HL-60 (cell line): ENCODE measurements at regions not wholly inside any gene's neighbourhood (a gene's known extent, or its start where the extent isn't known, plus 50 kb on each side); places are given as distances from the start of the nearest gene placed in this dataset.

Source experiments
- DNase-seq, 2 experiments: peaks; one replicate each; pipeline ENCODE4 v3.0.0-alpha.2; 2010 to 2020; ENCODE audit warnings: low read depth in 1 of 2, low spot score in 1 of 2
- H3K27ac ChIP-seq: fragments of 250-450 bp; sonication (Bioruptor Pico); replicated peaks from 2 replicates; pipeline ENCODE4 v1.5.1; 2020; ENCODE audit warnings: mild to moderate bottlenecking, moderate library complexity
- H3K27me3 ChIP-seq: fragments of 250-450 bp; sonication (Bioruptor Pico); 2 replicates; pipeline ENCODE4 v1.5.1; 2021; ENCODE audit warnings: mild to moderate bottlenecking, moderate library complexity; ENCODE audit not compliant: insufficient read depth, poor library complexity, severe bottlenecking
- H3K4me3 ChIP-seq: replicated peaks from 2 replicates; pipeline ENCODE4 v1.5.1; 2011; ENCODE audit warnings: mild to moderate bottlenecking, control low read depth, low read length; ENCODE audit not compliant: insufficient read depth
- GABPA ChIP-seq: IDR thresholded peaks from 2 replicates; pipeline ENCODE4 v1.6.1; 2012; ENCODE audit warnings: low read depth
- POLR2AphosphoS5 ChIP-seq: IDR thresholded peaks from 2 replicates; pipeline ENCODE4 v1.6.1; 2012; ENCODE audit warnings: low read depth
- SPI1 ChIP-seq: IDR thresholded peaks from 2 replicates; pipeline ENCODE4 v1.6.1; 2012; ENCODE audit warnings: low read depth, mild to moderate bottlenecking, borderline replicate concordance
- TF ChIP-seq, protein P1 (sequence below): IDR thresholded peaks from one replicate; pipeline ENCODE4 v1.5.1; 2011; ENCODE audit warnings: low read length, control low read depth, inconsistent platforms; ENCODE audit not compliant: insufficient read depth
- TF ChIP-seq, protein P2 (sequence below): IDR thresholded peaks from 2 replicates; pipeline ENCODE4 v1.6.1; 2012; ENCODE audit warnings: low read depth; ENCODE audit not compliant: insufficient replicate concordance

DNA sequence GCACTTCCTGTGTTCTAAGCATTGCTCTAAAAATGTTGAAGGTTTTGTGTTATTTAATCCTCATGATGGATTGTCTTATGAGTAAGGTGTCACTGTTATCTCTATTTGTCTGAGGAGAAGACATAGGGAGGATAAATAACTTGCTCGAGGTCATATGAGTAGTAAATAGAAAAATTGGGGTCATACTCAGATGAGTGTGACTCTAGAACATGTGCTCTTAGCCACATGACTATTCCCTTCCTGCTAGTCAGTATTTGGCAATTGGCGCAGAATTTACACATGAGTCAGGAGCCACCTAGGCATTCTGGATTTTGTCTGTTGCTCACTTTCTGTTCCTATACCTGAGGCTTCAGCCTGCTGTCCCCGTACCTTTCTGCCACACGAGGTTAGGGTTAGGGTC is 234.6 kb upstream of the CD180 start:
- no peak for DNase-seq
- no peak overlapping the region for H3K27ac ChIP-seq
- TF ChIP-seq SPI1, result no peak
- no peak for TF ChIP-seq POLR2AphosphoS5
- TF ChIP-seq, protein P1, sequence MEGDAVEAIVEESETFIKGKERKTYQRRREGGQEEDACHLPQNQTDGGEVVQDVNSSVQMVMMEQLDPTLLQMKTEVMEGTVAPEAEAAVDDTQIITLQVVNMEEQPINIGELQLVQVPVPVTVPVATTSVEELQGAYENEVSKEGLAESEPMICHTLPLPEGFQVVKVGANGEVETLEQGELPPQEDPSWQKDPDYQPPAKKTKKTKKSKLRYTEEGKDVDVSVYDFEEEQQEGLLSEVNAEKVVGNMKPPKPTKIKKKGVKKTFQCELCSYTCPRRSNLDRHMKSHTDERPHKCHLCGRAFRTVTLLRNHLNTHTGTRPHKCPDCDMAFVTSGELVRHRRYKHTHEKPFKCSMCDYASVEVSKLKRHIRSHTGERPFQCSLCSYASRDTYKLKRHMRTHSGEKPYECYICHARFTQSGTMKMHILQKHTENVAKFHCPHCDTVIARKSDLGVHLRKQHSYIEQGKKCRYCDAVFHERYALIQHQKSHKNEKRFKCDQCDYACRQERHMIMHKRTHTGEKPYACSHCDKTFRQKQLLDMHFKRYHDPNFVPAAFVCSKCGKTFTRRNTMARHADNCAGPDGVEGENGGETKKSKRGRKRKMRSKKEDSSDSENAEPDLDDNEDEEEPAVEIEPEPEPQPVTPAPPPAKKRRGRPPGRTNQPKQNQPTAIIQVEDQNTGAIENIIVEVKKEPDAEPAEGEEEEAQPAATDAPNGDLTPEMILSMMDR, result no peak
- TF ChIP-seq, protein P2, sequence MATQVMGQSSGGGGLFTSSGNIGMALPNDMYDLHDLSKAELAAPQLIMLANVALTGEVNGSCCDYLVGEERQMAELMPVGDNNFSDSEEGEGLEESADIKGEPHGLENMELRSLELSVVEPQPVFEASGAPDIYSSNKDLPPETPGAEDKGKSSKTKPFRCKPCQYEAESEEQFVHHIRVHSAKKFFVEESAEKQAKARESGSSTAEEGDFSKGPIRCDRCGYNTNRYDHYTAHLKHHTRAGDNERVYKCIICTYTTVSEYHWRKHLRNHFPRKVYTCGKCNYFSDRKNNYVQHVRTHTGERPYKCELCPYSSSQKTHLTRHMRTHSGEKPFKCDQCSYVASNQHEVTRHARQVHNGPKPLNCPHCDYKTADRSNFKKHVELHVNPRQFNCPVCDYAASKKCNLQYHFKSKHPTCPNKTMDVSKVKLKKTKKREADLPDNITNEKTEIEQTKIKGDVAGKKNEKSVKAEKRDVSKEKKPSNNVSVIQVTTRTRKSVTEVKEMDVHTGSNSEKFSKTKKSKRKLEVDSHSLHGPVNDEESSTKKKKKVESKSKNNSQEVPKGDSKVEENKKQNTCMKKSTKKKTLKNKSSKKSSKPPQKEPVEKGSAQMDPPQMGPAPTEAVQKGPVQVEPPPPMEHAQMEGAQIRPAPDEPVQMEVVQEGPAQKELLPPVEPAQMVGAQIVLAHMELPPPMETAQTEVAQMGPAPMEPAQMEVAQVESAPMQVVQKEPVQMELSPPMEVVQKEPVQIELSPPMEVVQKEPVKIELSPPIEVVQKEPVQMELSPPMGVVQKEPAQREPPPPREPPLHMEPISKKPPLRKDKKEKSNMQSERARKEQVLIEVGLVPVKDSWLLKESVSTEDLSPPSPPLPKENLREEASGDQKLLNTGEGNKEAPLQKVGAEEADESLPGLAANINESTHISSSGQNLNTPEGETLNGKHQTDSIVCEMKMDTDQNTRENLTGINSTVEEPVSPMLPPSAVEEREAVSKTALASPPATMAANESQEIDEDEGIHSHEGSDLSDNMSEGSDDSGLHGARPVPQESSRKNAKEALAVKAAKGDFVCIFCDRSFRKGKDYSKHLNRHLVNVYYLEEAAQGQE, result no peak
- no peak for TF ChIP-seq GABPA
- no peaks in the 10 kb centered on the region for H3K27me3 ChIP-seq
- H3K4me3 ChIP-seq, result no peak overlapping the region

DNA sequence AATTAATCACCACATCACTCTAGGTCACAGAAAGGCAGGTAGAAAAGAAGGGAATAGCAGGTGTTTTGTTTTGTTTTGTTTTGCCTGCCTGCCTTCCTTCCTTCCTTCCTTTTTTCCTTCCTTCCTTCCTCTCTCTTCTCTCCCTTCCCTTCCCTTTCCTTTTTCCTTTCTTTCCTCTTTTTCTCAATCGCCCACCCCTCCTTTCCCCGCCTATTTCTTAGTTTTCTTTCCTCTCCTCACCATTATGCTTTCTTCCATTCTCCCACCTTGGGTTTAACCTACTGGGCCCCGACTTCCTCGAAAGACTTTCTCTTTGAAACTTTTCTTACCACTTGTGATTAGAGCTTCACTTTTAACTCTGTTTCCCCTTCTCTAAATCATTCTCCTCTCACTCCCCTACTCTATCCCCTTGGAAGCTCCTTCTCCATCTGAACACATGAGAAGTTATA is 231.3 kb upstream of the CD180 start:
- TF ChIP-seq SPI1 (no peak), POLR2AphosphoS5 (no peak), GABPA (no peak)
- TF ChIP-seq, protein P2, result no peak
- TF ChIP-seq, protein P1, result no peak
- Histone ChIP-seq H3K4me3 (no peak overlapping the region), H3K27me3 (no peaks in the 10 kb centered on the region), H3K27ac (no peak overlapping the region)
- DNase-seq, result no peak

DNA sequence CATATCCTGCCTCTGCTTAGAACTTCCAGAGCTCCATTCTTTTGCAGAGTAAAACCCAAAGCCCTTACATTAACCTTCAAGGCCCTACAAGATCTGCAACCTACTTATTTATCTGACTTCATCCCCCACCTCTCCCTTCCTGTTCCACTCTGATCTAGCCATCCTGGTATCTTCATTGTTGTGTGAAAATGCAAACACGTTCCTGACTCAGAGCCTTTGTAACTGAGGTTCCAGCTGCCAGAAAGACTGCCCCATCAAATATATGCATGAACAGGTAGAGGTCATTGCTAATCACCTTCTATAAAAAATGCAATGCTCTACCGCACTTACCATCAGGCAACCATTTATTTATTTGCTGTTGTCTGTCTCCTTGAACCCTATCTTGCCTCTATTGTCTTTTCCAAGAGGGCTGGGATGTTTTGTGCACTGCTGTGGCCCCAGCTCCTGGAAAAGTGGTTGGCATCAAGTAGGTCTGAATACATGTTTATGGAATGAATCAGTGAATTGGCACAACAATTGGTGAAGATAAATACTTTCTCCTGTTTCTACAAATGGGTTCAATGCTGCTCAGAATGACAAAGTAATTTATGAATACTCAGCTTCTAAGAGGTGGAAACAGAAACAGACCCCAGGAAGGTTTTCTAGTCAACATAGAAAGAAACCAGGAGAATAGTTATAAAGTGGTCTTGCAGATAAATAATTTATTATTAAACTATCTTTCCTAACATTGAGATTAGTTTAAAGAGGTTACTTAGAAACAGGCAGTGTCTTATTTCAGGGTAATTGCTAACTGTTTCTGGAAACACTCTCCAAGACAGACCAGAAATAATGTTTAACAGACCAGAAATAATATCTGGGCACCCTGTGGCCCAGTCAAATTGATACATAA is 230.6 kb upstream of the CD180 start:
- TF ChIP-seq SPI1 (no peak), GABPA (no peak), POLR2AphosphoS5 (no peak)
- TF ChIP-seq, protein P2, result no peak
- TF ChIP-seq, protein P1, result no peak
- no peak overlapping the region for H3K4me3 ChIP-seq
- no peak overlapping the region for H3K27ac ChIP-seq
- H3K27me3 ChIP-seq, result no peaks in the 10 kb centered on the region
- no peak for DNase-seq
